ENCODE measurements at regions not wholly inside any gene's neighbourhood (a gene's known extent, or its start where the extent isn't known, plus 50 kb on each side); places are given as distances from the start of the nearest gene placed in this dataset.

- Histone ChIP-seq H3K4me2 (ENCODE audit: low read depth, low read length, poor library complexity, severe bottlenecking) (no peak overlapping the region), H3K36me3 (ENCODE audit: low read length) (no peaks in the 10 kb centered on the region)
Measured at GRCh38 chr1:90557706-90558105, 159.4 kb downstream of the BARHL2 start.

GRCh38 chr1:90550626-90551406 is 166.3 kb downstream of the BARHL2 start:
- no peak for TF ChIP-seq CTCF (IDR thresholded peaks at IDR 0.05; ENCODE audit: insufficient read depth, low read length, poor library complexity, severe bottlenecking)
- no peak for TF ChIP-seq EZH2phosphoT487 (conservative IDR thresholded peaks at IDR 0.05; ENCODE audit: low read length)
- no peaks in the 10 kb centered on the region for H3F3A ChIP-seq (ENCODE audit: insufficient read depth)
- H4K20me1 ChIP-seq (ENCODE audit: low read depth, low read length), result no peaks in the 10 kb centered on the region
- no peaks in the 10 kb centered on the region for H3K79me2 ChIP-seq (ENCODE audit: insufficient read depth, low read length)
- H3K9me3 ChIP-seq (ENCODE audit: insufficient read depth, low read length), result no peaks in the 10 kb centered on the region
- no peak overlapping the region for H3K4me3 ChIP-seq (ENCODE audit: insufficient read depth, low read length, poor library complexity, severe bottlenecking)
- H3K36me3 ChIP-seq (ENCODE audit: low read length), result no peaks in the 10 kb centered on the region
- no peak overlapping the region for H2AFZ ChIP-seq (ENCODE audit: low read depth, low read length, severe bottlenecking)
- no peak overlapping the region for H3K4me2 ChIP-seq (ENCODE audit: low read depth, low read length, poor library complexity, severe bottlenecking)
- H3K9me2 ChIP-seq (replicated peaks; ENCODE audit: insufficient read depth, low read length), result no peaks in the 10 kb centered on the region
- no peak overlapping the region for H3K9ac ChIP-seq (ENCODE audit: low read length)
- no peaks in the 10 kb centered on the region for H3K27me3 ChIP-seq (ENCODE audit: low read length)
- H3K27ac ChIP-seq (ENCODE audit: low read depth, low read length), result no peak overlapping the region

More at GRCh38 chr1:90557706-90558105, 159.4 kb downstream of the BARHL2 start:
- no peaks in the 10 kb centered on the region for H3K27me3 ChIP-seq (ENCODE audit: low read length)
- H3K9me3 ChIP-seq (ENCODE audit: insufficient read depth, low read length), result no peaks in the 10 kb centered on the region
- no peak overlapping the region for H3K9ac ChIP-seq (ENCODE audit: low read length)
- H2AFZ ChIP-seq (ENCODE audit: low read depth, low read length, severe bottlenecking), result no peak overlapping the region
- H3K79me2 ChIP-seq (ENCODE audit: insufficient read depth, low read length), result no peaks in the 10 kb centered on the region
- no peaks in the 10 kb centered on the region for H3F3A ChIP-seq (ENCODE audit: insufficient read depth)
- H3K4me3 ChIP-seq (ENCODE audit: insufficient read depth, low read length, poor library complexity, severe bottlenecking), result no peak overlapping the region
- H3K27ac ChIP-seq (ENCODE audit: low read depth, low read length), result no peak overlapping the region
- no peaks in the 10 kb centered on the region for H3K9me2 ChIP-seq (replicated peaks; ENCODE audit: insufficient read depth, low read length)
- TF ChIP-seq EZH2phosphoT487 (conservative IDR thresholded peaks at IDR 0.05; ENCODE audit: low read length) (no peak), CTCF (IDR thresholded peaks at IDR 0.05; ENCODE audit: insufficient read depth, low read length, poor library complexity, severe bottlenecking) (no peak)
- no peaks in the 10 kb centered on the region for H4K20me1 ChIP-seq (ENCODE audit: low read depth, low read length)

GRCh38 chr1:90544356-90544755 is 172.7 kb downstream of the BARHL2 start:
- Histone ChIP-seq H3F3A (ENCODE audit: insufficient read depth) (no peaks in the 10 kb centered on the region), H3K4me3 (ENCODE audit: insufficient read depth, low read length, poor library complexity, severe bottlenecking) (no peak overlapping the region), H3K4me2 (ENCODE audit: low read depth, low read length, poor library complexity, severe bottlenecking) (no peak overlapping the region), H4K20me1 (ENCODE audit: low read depth, low read length) (no peaks in the 10 kb centered on the region), H3K27me3 (ENCODE audit: low read length) (no peaks in the 10 kb centered on the region), H2AFZ (ENCODE audit: low read depth, low read length, severe bottlenecking) (no peak overlapping the region), H3K27ac (ENCODE audit: low read depth, low read length) (no peak overlapping the region), H3K9me3 (ENCODE audit: insufficient read depth, low read length) (no peaks in the 10 kb centered on the region), H3K9ac (ENCODE audit: low read length) (no peak overlapping the region), H3K9me2 (replicated peaks; ENCODE audit: insufficient read depth, low read length) (no peaks in the 10 kb centered on the region), H3K79me2 (ENCODE audit: insufficient read depth, low read length) (no peaks in the 10 kb centered on the region), H3K36me3 (ENCODE audit: low read length) (no peaks in the 10 kb centered on the region)
- TF ChIP-seq EZH2phosphoT487 (conservative IDR thresholded peaks at IDR 0.05; ENCODE audit: low read length) (no peak), CTCF (IDR thresholded peaks at IDR 0.05; ENCODE audit: insufficient read depth, low read length, poor library complexity, severe bottlenecking) (no peak)

Measured in SU-DHL-6 (cell line).